ENCODE measurements at regions not wholly inside any gene's neighbourhood (a gene's known extent, or its start where the extent isn't known, plus 50 kb on each side); places are given as distances from the start of the nearest gene placed in this dataset.

- TF ChIP-seq CTCF (IDR thresholded peaks at IDR 0.05; ENCODE audit: low read length) (no peak), EZH2 (IDR thresholded peaks at IDR 0.05; ENCODE audit: borderline replicate concordance, low read length) (no peak)
Observed at GRCh38 chr2:236318401-236318800, 54.2 kb upstream of the ASB18 start.

All from OCI-LY1 (cell line).